ENCODE measurements at regions not wholly inside any gene's neighbourhood (a gene's known extent, or its start where the extent isn't known, plus 50 kb on each side); places are given as distances from the start of the nearest gene placed in this dataset.

DNA sequence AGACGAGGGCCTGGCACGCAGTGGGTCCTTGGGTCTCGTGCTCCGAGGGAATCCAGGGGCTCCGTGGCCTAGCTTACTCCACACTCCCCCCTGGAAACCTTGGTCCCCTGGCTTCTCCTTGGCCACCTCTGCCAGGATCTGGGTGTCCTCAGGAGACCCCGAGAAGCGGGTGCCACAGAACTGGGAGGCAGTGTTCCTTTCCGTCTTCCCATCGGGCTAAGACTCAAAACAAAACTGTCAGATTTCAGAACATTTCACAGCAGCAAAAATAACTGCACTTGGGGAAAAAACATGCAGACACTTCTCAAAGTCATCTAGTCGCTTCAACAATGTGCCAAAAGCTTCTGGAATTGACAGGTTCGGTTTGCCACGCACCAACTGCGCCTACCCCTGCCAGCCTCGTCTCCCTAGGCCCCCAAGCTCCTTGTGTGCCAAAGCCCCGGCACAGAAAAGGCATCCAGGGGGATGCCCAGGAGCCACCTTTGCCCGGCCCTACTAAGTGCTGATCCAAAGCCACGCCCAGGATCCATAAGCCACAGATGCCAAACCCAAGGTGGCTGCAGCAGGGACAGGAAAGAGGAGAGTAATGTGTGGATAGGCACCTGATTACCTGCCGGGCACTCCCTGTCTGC lies 58.4 kb upstream of the DIO3 start:
- H3K36me3 Mint-ChIP-seq, result no peaks in the 10 kb centered on the region
- no peaks in the 10 kb centered on the region for H3K4me1 ChIP-seq (ENCODE audit: control insufficient read depth, insufficient read depth, low read length)
- H3K27ac ChIP-seq (ENCODE audit: low read length), result no peak overlapping the region
- H3K9me3 ChIP-seq (ENCODE audit: control insufficient read depth, insufficient read depth, low read length), result no peaks in the 10 kb centered on the region
- H3K9me3 Mint-ChIP-seq, result no peaks in the 10 kb centered on the region
- no peak overlapping the region for H3K4me3 Mint-ChIP-seq
- peaks cover 0 to 4% of the 10 kb centered on the region in 2 donors for H3K4me1 Mint-ChIP-seq
- no peak overlapping the region for H3K4me3 ChIP-seq (ENCODE audit: low read length)
- no peaks in the 10 kb centered on the region for H3K36me3 ChIP-seq (ENCODE audit: control insufficient read depth, insufficient read depth, low read length)
- TF ChIP-seq, protein P1, sequence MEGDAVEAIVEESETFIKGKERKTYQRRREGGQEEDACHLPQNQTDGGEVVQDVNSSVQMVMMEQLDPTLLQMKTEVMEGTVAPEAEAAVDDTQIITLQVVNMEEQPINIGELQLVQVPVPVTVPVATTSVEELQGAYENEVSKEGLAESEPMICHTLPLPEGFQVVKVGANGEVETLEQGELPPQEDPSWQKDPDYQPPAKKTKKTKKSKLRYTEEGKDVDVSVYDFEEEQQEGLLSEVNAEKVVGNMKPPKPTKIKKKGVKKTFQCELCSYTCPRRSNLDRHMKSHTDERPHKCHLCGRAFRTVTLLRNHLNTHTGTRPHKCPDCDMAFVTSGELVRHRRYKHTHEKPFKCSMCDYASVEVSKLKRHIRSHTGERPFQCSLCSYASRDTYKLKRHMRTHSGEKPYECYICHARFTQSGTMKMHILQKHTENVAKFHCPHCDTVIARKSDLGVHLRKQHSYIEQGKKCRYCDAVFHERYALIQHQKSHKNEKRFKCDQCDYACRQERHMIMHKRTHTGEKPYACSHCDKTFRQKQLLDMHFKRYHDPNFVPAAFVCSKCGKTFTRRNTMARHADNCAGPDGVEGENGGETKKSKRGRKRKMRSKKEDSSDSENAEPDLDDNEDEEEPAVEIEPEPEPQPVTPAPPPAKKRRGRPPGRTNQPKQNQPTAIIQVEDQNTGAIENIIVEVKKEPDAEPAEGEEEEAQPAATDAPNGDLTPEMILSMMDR (IDR thresholded peaks at IDR 0.05), result no peak
- peak in 1 of 2 donors; percentile 8 for DNase-seq
- H3K27ac Mint-ChIP-seq, result no peak overlapping the region
- intact Hi-C loops (cut with micrococcal nuclease), result no loop called here
- 91% methylated on average over 18 of the region's 18 CpGs for WGBS (ENCODE audit: insufficient coverage)
- H3K27me3 Mint-ChIP-seq (ENCODE audit: low read depth in 2 of 2), result peaks cover 10 to 11% of the 10 kb centered on the region in 2 donors
- no peaks in the 10 kb centered on the region for H3K27me3 ChIP-seq (ENCODE audit: control insufficient read depth, insufficient read depth, low read length)
- no peak for ATAC-seq

DNA sequence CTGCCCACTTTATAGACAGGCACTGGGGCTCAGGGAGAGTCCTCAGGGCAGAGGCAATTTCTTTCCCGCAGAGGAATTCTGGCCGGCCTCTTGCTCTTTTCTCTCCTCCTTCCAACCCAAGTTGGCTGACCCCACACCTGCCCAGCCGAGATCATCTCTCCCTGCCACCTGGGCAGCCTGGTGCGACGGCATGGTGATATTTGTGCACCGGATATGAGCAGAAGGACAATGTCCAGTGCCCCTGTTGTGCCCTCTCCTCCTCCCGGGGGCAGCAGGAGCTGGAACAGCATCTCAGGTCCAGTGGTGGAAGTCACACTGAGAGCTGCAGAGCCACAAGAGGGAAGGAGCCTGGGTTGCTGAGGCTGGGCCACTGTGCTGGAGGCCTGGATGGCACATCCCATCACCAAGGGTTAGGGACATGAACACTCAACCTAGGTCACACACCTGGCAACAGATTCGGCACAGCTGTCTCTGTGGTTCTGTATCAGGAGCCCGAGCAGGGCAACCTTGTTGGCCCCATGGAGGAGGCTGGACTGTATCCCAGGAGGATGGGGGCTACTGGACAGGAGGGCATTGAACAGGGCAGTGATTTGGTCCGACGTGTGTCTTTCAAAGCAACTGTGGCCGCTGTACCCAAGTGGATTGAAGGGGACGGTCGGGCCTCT lies 57.7 kb upstream of the DIO3 start:
- H3K36me3 ChIP-seq (ENCODE audit: control insufficient read depth, insufficient read depth, low read length), result no peaks in the 10 kb centered on the region
- TF ChIP-seq, protein P1 (IDR thresholded peaks at IDR 0.05), result no peak
- Mint-ChIP-seq H3K27ac (no peak overlapping the region), H3K4me3 (no peak overlapping the region), H3K36me3 (no peaks in the 10 kb centered on the region), H3K9me3 (no peaks in the 10 kb centered on the region), H3K4me1 (peaks cover 0 to 4% of the 10 kb centered on the region in 2 donors), H3K27me3 (ENCODE audit: low read depth in 2 of 2) (peaks cover 10 to 11% of the 10 kb centered on the region in 2 donors)
- H3K9me3 ChIP-seq (ENCODE audit: control insufficient read depth, insufficient read depth, low read length), result no peaks in the 10 kb centered on the region
- WGBS (ENCODE audit: insufficient coverage), result 89% methylated on average over 14 of the region's 14 CpGs
- no peak overlapping the region for H3K4me3 ChIP-seq (ENCODE audit: low read length)
- intact Hi-C loops (cut with micrococcal nuclease), result no loop called here
- H3K4me1 ChIP-seq (ENCODE audit: control insufficient read depth, insufficient read depth, low read length), result no peaks in the 10 kb centered on the region
- H3K27ac ChIP-seq (ENCODE audit: low read length), result no peak overlapping the region
- ATAC-seq (no peak), DNase-seq (peak in 1 of 2 donors; percentile 5)
- no peaks in the 10 kb centered on the region for H3K27me3 ChIP-seq (ENCODE audit: control insufficient read depth, insufficient read depth, low read length)

DNA sequence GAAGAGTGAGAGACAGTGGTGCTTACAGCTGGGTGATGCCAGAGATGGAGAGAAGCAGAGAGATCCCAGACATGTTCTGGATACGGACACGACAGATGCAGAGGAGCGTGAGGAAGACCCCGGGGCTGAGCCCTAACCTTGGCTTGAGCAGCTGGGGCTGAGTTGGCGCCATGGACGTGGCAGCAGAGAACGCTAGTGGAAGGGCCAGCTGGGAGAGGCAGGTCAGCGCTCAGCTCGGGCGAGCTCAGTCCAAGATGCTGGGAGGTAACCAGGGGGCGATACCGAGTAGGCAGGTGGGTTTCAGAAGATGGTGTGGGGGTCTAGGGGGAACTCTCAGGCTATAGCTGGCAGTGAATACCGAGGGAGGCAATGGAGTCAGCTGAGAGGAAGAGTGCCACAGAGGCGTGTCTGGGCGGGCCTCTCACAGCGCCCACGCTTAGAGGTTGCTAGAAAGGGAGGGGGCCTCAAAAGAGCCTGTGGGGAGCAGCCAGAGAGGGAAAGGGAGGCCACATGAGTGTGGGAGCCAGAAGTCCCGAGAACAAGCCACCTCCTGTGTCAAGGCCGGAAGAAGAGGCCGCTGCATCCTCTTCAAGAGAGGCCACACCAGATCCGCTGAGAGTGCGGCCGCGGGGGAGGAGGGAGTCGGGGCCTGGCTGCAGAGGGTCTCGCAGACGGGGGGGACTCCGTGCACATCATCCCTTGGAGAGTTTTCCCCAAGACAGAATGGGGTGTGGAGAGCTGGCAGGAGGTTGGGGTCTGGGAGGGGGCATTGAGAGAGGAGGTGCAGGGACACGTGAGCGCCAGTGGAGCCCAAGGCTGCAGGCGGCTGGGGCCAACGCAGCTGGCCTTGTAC lies 57.0 kb upstream of the DIO3 start:
- H3K9me3 Mint-ChIP-seq, result no peaks in the 10 kb centered on the region
- peak in 1 of 2 donors; percentile 13 for DNase-seq
- no peaks in the 10 kb centered on the region for H3K36me3 Mint-ChIP-seq

More for the DNA sequence above, 57.0 kb upstream of the DIO3 start:
- H3K4me1 ChIP-seq (ENCODE audit: control insufficient read depth, insufficient read depth, low read length), result no peaks in the 10 kb centered on the region
- Mint-ChIP-seq H3K4me3 (no peak overlapping the region), H3K4me1 (peaks cover 0 to 4% of the 10 kb centered on the region in 2 donors), H3K27ac (no peak overlapping the region), H3K27me3 (ENCODE audit: low read depth in 2 of 2) (peaks cover 7 to 11% of the 10 kb centered on the region in 2 donors)
- no peaks in the 10 kb centered on the region for H3K36me3 ChIP-seq (ENCODE audit: control insufficient read depth, insufficient read depth, low read length)
- no peak overlapping the region for H3K4me3 ChIP-seq (ENCODE audit: low read length)
- intact Hi-C loops (cut with micrococcal nuclease), result no loop called here
- no peaks in the 10 kb centered on the region for H3K27me3 ChIP-seq (ENCODE audit: control insufficient read depth, insufficient read depth, low read length)
- no peak overlapping the region for H3K27ac ChIP-seq (ENCODE audit: low read length)
- ATAC-seq, result no peak
- H3K9me3 ChIP-seq (ENCODE audit: control insufficient read depth, insufficient read depth, low read length), result no peaks in the 10 kb centered on the region
- TF ChIP-seq, protein P1 (IDR thresholded peaks at IDR 0.05), result no peak
- 87% methylated on average over 32 of the region's 32 CpGs for WGBS (ENCODE audit: insufficient coverage)
